Effector memory CD4-positive, alpha-beta T cell (primary cell): ENCODE measurements at regions not wholly inside any gene's neighbourhood (a gene's known extent, or its start where the extent isn't known, plus 50 kb on each side); places are given as distances from the start of the nearest gene placed in this dataset.

Source experiments
- DNase-seq, 3 donors: peaks; one replicate each; pipeline ENCODE4 v3.0.0-alpha.2; 2020
- H3K27ac ChIP-seq: 2 replicates; pipeline ENCODE4 v1.7.0; 2013; ENCODE audit warnings: mild to moderate bottlenecking, low read length, moderate library complexity; ENCODE audit not compliant: insufficient read depth, poor library complexity, severe bottlenecking
- H3K27me3 ChIP-seq: replicated peaks from 2 replicates; pipeline ENCODE4 v1.7.0; 2013; ENCODE audit warnings: mild to moderate bottlenecking, low read length; ENCODE audit not compliant: insufficient read depth, control insufficient read depth, poor library complexity, severe bottlenecking
- H3K36me3 ChIP-seq: 2 replicates; pipeline ENCODE4 v1.7.0; 2013; ENCODE audit warnings: mild to moderate bottlenecking, low read length, moderate library complexity; ENCODE audit not compliant: control insufficient read depth, insufficient read depth
- H3K4me1 ChIP-seq: 2 replicates; pipeline ENCODE4 v1.7.0; 2013; ENCODE audit warnings: low read length, mild to moderate bottlenecking; ENCODE audit not compliant: control insufficient read depth, insufficient read depth, poor library complexity, severe bottlenecking
- H3K4me3 ChIP-seq: 2 replicates; pipeline ENCODE4 v1.7.0; 2013; ENCODE audit warnings: low read length, low read depth, mild to moderate bottlenecking; ENCODE audit not compliant: insufficient read depth, poor library complexity, severe bottlenecking
- H3K9me3 ChIP-seq: 2 replicates; pipeline ENCODE4 v1.7.0; 2013; ENCODE audit warnings: mild to moderate bottlenecking, low read length, moderate library complexity; ENCODE audit not compliant: control insufficient read depth

DNA sequence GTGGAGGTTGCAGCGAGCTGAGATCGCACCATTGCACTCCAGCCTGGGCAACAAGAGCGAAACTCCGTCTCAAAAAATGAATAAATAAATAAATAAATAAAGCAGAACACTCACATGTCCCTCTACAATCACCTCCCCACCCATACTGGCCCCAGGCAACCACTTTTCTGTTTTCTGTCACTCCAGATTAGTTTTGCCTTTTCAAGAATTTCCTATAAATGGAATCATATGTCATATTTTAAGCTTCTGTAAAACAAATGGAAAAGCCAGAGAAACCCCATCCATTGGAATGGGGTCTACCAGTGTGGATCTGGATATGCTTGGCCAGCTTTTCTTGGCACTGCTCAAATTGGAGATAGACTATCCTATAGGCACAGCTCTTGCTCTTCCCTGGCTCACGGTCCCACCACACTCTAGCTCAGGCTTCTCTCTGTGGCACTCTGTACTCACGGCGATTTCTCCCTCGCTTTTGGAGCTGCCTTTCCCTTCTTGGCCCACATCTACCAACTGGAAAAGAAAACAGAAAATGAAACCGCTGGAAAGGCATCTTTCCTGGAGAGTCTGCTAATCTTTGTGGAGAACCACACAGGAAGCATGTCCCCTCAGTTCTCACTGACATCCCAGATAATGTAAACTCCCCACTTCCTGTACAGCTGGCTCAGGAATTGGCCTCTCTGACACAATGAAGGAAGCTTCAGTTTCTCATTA is 210.1 kb downstream of the JCAD start:
- no peak overlapping the region for H3K27ac ChIP-seq
- no peak for DNase-seq
- H3K4me3 ChIP-seq: no peak overlapping the region
- no peaks in the 10 kb centered on the region for H3K36me3 ChIP-seq
- no peaks in the 10 kb centered on the region for H3K9me3 ChIP-seq
- no peaks in the 10 kb centered on the region for H3K4me1 ChIP-seq
- no peaks in the 10 kb centered on the region for H3K27me3 ChIP-seq

DNA sequence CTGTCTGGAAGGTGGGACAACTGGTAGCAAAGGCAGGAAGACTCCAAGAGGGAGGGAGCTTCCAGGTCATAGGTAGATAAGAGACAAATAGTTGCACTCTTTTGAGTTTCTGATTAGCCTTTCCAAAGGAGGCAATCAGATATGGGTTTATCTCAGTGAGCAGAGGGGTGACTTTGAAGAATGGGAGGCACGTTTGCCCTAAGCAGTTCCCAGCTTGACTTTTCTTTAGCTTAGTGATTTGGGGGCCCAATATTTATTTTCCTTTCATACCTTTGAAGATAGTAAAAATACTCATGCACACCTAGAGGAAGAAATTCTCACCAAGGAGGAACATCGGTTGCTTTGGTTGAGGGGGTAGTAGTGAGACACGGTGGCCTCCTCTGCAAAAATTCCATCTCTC is 212.1 kb upstream of the SVIL start:
- no peak overlapping the region for H3K4me3 ChIP-seq
- DNase-seq: no peak

DNA sequence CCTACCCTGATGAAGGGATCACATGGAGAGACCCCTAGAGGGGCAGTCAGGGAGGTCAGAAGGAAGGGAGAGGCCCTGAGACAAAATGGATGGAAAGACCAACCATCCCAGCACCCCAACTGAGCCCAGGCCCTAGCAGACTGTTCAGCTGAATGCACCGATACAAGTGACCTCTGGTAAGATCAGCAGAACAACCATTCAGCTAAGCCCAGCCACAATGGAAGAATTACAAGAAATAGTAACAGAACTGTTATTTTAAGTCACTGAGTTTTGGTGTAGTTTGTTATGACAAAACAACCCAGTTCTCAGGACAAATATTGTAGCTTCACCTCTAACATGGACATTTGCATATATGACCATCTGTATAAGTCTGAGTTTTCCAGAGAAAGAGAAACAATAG is 210.4 kb upstream of the SVIL start:
- Histone ChIP-seq H3K4me1 (no peaks in the 10 kb centered on the region), H3K9me3 (no peaks in the 10 kb centered on the region), H3K27ac (no peak overlapping the region), H3K27me3 (no peaks in the 10 kb centered on the region), H3K4me3 (no peak overlapping the region), H3K36me3 (no peaks in the 10 kb centered on the region)
- DNase-seq: no peak

More for the DNA sequence above, 212.1 kb upstream of the SVIL start:
- Histone ChIP-seq H3K9me3 (no peaks in the 10 kb centered on the region), H3K4me1 (no peaks in the 10 kb centered on the region), H3K27ac (no peak overlapping the region), H3K27me3 (no peaks in the 10 kb centered on the region), H3K36me3 (no peaks in the 10 kb centered on the region)

DNA sequence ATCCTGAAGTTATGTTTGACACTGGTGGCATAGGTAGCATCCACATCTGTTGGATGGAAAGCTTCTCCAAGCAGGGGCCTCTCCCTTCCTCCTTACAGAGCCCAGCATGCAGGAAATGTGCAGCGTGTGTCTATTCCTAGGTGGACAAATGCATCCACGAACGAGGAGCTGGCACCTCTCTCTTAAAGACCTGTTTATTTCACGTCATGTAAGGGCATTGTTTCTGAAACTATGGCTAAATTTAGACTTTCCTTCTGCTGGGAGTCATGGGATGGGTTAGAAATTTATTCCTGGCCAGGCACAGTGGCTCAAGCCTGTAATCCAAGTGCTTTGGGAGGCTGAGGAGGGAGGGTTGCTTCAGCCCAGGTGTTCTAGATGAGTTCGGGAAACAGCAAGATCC is 208.4 kb upstream of the SVIL start:
- H3K9me3 ChIP-seq: no peaks in the 10 kb centered on the region
- H3K27me3 ChIP-seq: no peaks in the 10 kb centered on the region
- no peaks in the 10 kb centered on the region for H3K4me1 ChIP-seq
- no peak overlapping the region for H3K4me3 ChIP-seq
- no peak for DNase-seq
- no peaks in the 10 kb centered on the region for H3K36me3 ChIP-seq
- no peak overlapping the region for H3K27ac ChIP-seq

DNA sequence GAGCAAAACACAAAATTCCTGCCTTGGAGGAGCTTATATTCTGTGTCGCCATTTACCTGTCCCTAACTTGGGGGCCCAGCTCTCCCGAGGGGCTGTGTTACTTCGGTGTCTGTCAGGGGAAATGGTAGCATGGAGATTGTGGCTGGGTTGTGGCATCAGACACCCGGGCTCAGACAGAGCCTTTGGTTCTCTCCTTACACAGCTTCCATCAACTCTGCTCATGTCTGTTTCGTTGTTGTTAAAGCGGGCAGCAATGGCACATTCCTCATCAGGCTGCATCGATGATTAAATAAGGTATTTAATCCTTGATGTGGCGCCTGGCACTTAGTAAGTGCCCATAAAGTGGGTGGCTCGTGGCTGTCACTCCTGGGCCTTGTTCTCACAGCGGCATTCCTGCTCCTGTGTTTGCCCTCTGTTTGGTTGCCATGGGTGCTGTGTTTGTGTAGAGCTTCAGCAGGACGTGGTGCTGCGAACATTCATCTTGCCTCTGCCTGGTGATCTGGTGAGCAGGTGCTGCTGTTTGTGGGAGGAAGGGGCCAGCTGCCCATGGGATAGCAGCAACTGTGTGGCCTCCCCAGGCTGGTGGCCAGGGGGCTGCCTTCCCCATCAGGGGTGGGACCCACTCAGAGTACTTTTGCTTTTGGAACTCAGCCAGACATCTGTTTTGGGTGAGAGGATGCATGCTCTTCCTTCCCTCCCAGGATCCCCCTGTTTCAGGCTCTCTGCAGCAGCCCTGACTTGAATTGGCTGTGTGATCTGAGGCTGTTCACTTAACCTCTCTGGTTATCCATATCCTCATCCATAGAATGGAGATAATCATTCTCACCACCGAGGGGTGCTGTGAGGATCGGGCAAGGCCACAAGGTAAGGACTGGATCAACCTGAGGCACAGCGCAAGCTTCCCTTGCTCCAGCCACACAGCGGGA is 207.2 kb upstream of the SVIL start:
- H3K27ac ChIP-seq: no peak overlapping the region
- no peak overlapping the region for H3K4me3 ChIP-seq
- H3K27me3 ChIP-seq: no peaks in the 10 kb centered on the region
- no peak for DNase-seq
- no peaks in the 10 kb centered on the region for H3K4me1 ChIP-seq
- no peaks in the 10 kb centered on the region for H3K9me3 ChIP-seq
- H3K36me3 ChIP-seq: no peaks in the 10 kb centered on the region

DNA sequence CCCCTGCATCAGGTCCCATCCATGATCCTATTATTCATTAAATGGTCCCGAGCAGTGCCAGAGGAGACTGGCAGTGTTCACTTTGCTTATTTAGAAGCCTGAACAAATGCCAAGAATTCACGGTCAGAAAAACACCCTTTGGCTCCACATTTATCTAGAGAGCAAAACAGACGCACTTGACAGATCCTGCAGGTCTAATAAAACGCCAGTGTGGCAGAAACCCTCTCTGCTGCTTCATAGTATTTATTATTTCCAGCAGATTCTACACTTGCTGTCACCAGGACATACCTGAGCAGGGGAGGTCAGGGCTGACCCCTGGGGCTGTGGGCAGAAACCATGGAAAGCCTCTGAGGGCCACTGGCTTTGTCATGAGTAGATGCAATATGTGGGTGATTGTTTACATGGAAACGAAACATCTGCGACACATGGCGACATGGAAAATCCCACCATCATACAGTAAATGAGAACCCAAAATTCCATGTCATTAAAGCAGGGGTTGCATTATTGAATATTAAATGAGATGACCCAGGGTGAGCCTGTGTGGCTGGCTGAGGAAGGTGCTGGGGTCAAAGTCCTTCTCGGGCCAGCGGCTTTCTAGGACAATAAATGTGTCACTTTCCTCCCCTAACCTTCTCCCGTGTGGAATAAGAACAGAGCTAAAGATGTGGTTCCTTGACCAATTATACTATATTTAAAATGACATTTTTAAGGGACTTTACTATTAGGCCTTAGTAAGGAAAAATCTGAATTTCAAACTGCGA is 205.9 kb upstream of the SVIL start:
- no peaks in the 10 kb centered on the region for H3K9me3 ChIP-seq
- H3K4me3 ChIP-seq: no peak overlapping the region
- H3K4me1 ChIP-seq: no peaks in the 10 kb centered on the region
- no peak for DNase-seq
- H3K27me3 ChIP-seq: no peaks in the 10 kb centered on the region
- no peak overlapping the region for H3K27ac ChIP-seq
- H3K36me3 ChIP-seq: no peaks in the 10 kb centered on the region

DNA sequence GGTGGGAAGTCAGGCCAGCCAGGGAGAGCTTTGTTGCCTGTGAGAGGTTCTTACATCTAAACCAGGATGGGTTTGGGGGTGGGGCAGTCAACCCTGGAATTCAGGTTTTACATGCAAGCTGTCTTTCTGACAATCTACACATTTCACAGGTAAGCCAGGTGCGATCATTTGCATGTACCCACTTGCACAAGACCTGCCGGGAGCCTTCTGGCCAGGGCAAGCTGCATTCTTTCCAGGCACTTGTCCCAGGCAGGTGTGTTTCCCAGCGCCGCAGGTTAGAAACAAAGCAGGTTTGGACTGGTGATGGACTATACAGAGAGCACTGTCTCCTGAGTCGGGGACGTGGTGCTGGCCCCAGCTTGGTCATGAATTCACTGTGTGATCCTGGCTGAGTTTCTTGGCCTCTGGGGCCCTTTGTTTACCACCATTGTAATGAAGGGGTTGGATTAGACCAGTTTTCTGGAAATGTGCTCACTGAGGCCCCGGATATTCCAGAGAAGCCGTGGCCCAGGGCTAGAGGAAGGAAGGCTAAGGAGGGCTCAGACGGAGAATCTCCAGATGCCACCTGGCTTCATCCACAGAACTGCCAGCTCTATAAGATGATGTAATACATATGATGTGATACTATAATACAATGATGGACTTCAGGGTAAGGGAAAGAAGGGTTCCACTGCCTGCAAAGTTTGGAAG is 205.2 kb upstream of the SVIL start:
- Histone ChIP-seq H3K27ac (no peak overlapping the region), H3K27me3 (no peaks in the 10 kb centered on the region), H3K4me1 (no peaks in the 10 kb centered on the region), H3K36me3 (no peaks in the 10 kb centered on the region), H3K4me3 (no peak overlapping the region), H3K9me3 (no peaks in the 10 kb centered on the region)
- no peak for DNase-seq

DNA sequence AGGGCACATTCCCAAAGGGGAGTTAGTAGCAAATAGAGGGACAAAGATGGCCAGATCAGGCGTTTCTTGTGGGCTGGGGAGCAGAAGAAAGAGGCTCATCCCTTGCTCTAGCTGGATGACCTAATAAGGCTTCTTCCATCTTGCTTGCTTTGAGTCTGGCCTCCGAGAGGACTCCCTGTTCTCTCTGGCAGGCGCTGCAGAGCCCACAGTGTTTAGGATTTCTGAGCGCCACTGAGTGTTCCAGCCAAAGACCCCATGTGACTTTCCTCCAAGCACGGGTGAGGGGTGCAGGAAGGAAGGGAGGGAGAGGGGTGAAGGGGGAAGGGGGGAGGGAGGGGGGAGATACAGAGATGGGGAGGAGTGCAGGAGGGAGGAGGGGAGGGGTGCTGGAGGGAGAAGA is 203.8 kb upstream of the SVIL start:
- H3K36me3 ChIP-seq: no peaks in the 10 kb centered on the region
- H3K9me3 ChIP-seq: no peaks in the 10 kb centered on the region
- DNase-seq: no peak
- H3K27ac ChIP-seq: no peak overlapping the region
- H3K27me3 ChIP-seq: no peaks in the 10 kb centered on the region
- no peak overlapping the region for H3K4me3 ChIP-seq
- no peaks in the 10 kb centered on the region for H3K4me1 ChIP-seq

DNA sequence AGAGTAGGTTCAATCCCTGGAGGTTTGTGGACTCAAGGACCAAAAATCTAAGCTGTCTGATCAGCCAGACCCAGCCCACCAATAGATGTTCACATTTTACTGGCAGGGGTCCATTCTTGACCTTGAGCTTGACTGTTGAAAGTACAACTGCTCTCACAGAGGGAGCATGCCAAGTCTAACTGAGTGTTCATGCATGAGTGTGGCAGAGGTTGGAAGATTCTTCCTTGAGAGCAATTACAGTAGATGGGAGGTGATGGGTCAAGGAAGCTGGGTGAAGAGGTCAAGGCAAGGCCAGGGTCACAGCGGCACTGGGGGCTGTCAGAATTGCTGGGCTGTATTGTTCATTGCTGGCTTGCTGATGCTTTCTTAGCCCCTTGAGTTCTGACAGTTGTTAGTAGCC is 202.8 kb upstream of the SVIL start:
- DNase-seq: no peak
- Histone ChIP-seq H3K27me3 (no peaks in the 10 kb centered on the region), H3K4me1 (no peaks in the 10 kb centered on the region), H3K36me3 (no peaks in the 10 kb centered on the region), H3K27ac (no peak overlapping the region), H3K4me3 (no peak overlapping the region), H3K9me3 (no peaks in the 10 kb centered on the region)
